ENCODE measurements at regions not wholly inside any gene's neighbourhood (a gene's known extent, or its start where the extent isn't known, plus 50 kb on each side); places are given as distances from the start of the nearest gene placed in this dataset.

DNA sequence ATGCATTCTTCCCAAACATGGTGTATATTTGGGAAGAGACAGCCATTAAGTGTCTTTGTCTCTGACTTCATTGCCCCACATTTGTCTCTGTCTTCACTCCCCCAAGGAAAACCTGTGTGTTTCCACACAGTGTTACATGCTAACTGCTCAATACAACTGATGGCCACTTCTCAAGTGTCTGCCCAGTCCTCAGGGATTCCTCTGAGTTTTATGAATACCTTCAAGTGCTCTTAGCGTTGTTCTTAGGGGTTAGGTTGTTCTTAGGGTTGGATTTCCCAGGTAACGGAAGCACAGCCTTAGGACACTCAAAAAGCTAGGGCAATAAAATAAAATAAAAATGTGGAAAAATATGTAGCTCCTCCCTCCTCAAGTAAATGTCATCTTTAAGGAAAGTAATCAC, 64.7 kb upstream of the PLAC8 start:
- TF ChIP-seq, protein P1, sequence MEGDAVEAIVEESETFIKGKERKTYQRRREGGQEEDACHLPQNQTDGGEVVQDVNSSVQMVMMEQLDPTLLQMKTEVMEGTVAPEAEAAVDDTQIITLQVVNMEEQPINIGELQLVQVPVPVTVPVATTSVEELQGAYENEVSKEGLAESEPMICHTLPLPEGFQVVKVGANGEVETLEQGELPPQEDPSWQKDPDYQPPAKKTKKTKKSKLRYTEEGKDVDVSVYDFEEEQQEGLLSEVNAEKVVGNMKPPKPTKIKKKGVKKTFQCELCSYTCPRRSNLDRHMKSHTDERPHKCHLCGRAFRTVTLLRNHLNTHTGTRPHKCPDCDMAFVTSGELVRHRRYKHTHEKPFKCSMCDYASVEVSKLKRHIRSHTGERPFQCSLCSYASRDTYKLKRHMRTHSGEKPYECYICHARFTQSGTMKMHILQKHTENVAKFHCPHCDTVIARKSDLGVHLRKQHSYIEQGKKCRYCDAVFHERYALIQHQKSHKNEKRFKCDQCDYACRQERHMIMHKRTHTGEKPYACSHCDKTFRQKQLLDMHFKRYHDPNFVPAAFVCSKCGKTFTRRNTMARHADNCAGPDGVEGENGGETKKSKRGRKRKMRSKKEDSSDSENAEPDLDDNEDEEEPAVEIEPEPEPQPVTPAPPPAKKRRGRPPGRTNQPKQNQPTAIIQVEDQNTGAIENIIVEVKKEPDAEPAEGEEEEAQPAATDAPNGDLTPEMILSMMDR (IDR thresholded peaks at IDR 0.05) = no peak
- no peak for DNase-seq (ENCODE audit: low spot score)
- H3K36me3 Mint-ChIP-seq (ENCODE audit: low read depth) = no peaks in the 10 kb centered on the region
- no peaks in the 10 kb centered on the region for H3K9me3 Mint-ChIP-seq (ENCODE audit: low read depth)
- no peaks in the 10 kb centered on the region for H3K27me3 Mint-ChIP-seq (ENCODE audit: low read depth)
- H3K4me1 Mint-ChIP-seq (ENCODE audit: low read depth) = no peaks in the 10 kb centered on the region
- H3K27ac Mint-ChIP-seq (ENCODE audit: unreplicated experiment) = no peak overlapping the region
- H3K4me3 Mint-ChIP-seq (ENCODE audit: unreplicated experiment) = no peak overlapping the region

GRCh38 chr4:83178029-83178428, 63.5 kb upstream of the PLAC8 start:
- H3K4me1 Mint-ChIP-seq (ENCODE audit: low read depth) = no peaks in the 10 kb centered on the region

GRCh38 chr4:83177182-83177581, 62.7 kb upstream of the PLAC8 start:
- DNase-seq (ENCODE audit: low spot score) = no peak
- H3K27ac Mint-ChIP-seq (ENCODE audit: unreplicated experiment) = no peak overlapping the region
- H3K4me1 Mint-ChIP-seq (ENCODE audit: low read depth) = no peaks in the 10 kb centered on the region
- H3K4me3 Mint-ChIP-seq (ENCODE audit: unreplicated experiment) = no peak overlapping the region
- no peaks in the 10 kb centered on the region for H3K36me3 Mint-ChIP-seq (ENCODE audit: low read depth)
- TF ChIP-seq, protein P1 (IDR thresholded peaks at IDR 0.05) = no peak
- no peaks in the 10 kb centered on the region for H3K27me3 Mint-ChIP-seq (ENCODE audit: low read depth)
- H3K9me3 Mint-ChIP-seq (ENCODE audit: low read depth) = no peaks in the 10 kb centered on the region

More at GRCh38 chr4:83178029-83178428, 63.5 kb upstream of the PLAC8 start:
- H3K27ac Mint-ChIP-seq (ENCODE audit: unreplicated experiment) = no peak overlapping the region
- DNase-seq (ENCODE audit: low spot score) = no peak
- no peaks in the 10 kb centered on the region for H3K27me3 Mint-ChIP-seq (ENCODE audit: low read depth)
- no peaks in the 10 kb centered on the region for H3K9me3 Mint-ChIP-seq (ENCODE audit: low read depth)
- no peak overlapping the region for H3K4me3 Mint-ChIP-seq (ENCODE audit: unreplicated experiment)
- TF ChIP-seq, protein P1 (IDR thresholded peaks at IDR 0.05) = no peak
- H3K36me3 Mint-ChIP-seq (ENCODE audit: low read depth) = no peaks in the 10 kb centered on the region

DNA sequence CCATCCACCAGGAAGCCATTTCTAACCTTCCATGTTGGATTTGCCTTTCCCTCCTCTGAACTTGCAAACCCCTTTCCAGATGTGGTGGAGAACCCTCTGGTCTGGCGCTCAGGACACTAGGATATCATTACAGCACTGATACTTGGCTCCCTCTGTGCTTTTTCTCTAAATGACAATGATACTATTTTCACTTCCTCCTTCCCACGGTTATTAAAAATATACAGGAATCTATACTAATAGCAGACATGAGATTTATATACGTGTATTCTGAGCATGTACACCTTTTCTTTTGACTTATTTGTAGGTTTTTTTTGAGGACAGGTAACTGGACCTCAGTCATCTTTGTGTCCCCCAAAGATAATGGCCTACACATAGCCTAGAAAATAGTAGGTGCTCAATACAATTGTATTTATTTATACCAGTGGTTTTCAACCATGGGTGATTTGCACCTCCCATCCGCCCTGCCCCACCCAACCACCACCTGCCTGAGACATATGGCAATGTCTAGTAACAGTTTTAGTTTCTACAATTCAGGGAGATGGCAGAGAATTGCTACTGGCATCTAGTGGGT, 60.4 kb upstream of the PLAC8 start:
- Mint-ChIP-seq H3K4me3 (ENCODE audit: unreplicated experiment) (no peak overlapping the region), H3K4me1 (ENCODE audit: low read depth) (no peaks in the 10 kb centered on the region), H3K27ac (ENCODE audit: unreplicated experiment) (no peak overlapping the region), H3K27me3 (ENCODE audit: low read depth) (no peaks in the 10 kb centered on the region), H3K9me3 (ENCODE audit: low read depth) (no peaks in the 10 kb centered on the region), H3K36me3 (ENCODE audit: low read depth) (no peaks in the 10 kb centered on the region)
- no peak for DNase-seq (ENCODE audit: low spot score)
- TF ChIP-seq, protein P1 (IDR thresholded peaks at IDR 0.05) = no peak

- DNase-seq (ENCODE audit: low spot score) = no peak
- Mint-ChIP-seq H3K36me3 (ENCODE audit: low read depth) (no peaks in the 10 kb centered on the region), H3K4me3 (ENCODE audit: unreplicated experiment) (no peak overlapping the region), H3K4me1 (ENCODE audit: low read depth) (no peaks in the 10 kb centered on the region), H3K27me3 (ENCODE audit: low read depth) (no peaks in the 10 kb centered on the region), H3K27ac (ENCODE audit: unreplicated experiment) (no peak overlapping the region), H3K9me3 (ENCODE audit: low read depth) (peaks cover 5% of the 10 kb centered on the region)
- TF ChIP-seq, protein P1 (IDR thresholded peaks at IDR 0.05) = no peak
These were observed 57.8 kb upstream of the PLAC8 start for GRCh38 chr4:83172371-83172770.
